IgD-negative memory B cell (primary cell): ENCODE measurements at regions not wholly inside any gene's neighbourhood (a gene's known extent, or its start where the extent isn't known, plus 50 kb on each side); places are given as distances from the start of the nearest gene placed in this dataset.
A peak's percentile ranks its signal among the peaks of the same experiment; 100 is the strongest.
"Not testable (repeated sequence)": the region's sequence is repeated elsewhere in the genome, so short reads cannot be mapped to it uniquely, and the experiment has no call there.

Experiments
- H3K27ac Mint-ChIP-seq, 3 donors: one replicate each; pipeline ENCODE4 v1.8.0; 2020 to 2022; ENCODE audit warnings: mild to moderate bottlenecking in 3 of 3, mixed read lengths in 3 of 3, moderate library complexity in 1 of 3
- H3K27me3 Mint-ChIP-seq: one replicate; pipeline ENCODE4 v1.8.0; 2021; ENCODE audit warnings: mixed read lengths
- H3K36me3 Mint-ChIP-seq: one replicate; pipeline ENCODE4 v1.8.0; 2020; ENCODE audit warnings: mild to moderate bottlenecking, mixed read lengths
- H3K4me1 Mint-ChIP-seq, 3 donors: one replicate each; pipeline ENCODE4 v1.8.0; 2020 to 2022; ENCODE audit warnings: mixed read lengths in 3 of 3, mild to moderate bottlenecking in 1 of 3
- H3K4me3 Mint-ChIP-seq, 4 donors: one replicate each; pipeline ENCODE4 v1.8.0; 2020 to 2022; ENCODE audit warnings: mild to moderate bottlenecking in 4 of 4, mixed read lengths in 4 of 4, moderate library complexity in 3 of 4
- H3K9me3 Mint-ChIP-seq, 3 donors: one replicate each; pipeline ENCODE4 v1.8.0; 2020 to 2021; ENCODE audit warnings: mixed read lengths in 3 of 3, mild to moderate bottlenecking in 1 of 3

- H3K27me3 Mint-ChIP-seq, H3K4me1 Mint-ChIP-seq, H3K27ac Mint-ChIP-seq, H3K36me3 Mint-ChIP-seq, H3K4me3 Mint-ChIP-seq: not testable (repeated sequence)
- peaks cover 6 to 13% (median 10%) of the 10 kb centered on the region in 3 donors for H3K9me3 Mint-ChIP-seq
These were observed 489.5 kb downstream of the PLPP3 start for GRCh38 chr1:56089826-56090225.

- no peaks in the 10 kb centered on the region for H3K4me1 Mint-ChIP-seq
- H3K27me3 Mint-ChIP-seq = no peaks in the 10 kb centered on the region
- H3K27ac Mint-ChIP-seq = no peak overlapping the region
- no peaks in the 10 kb centered on the region for H3K36me3 Mint-ChIP-seq
- no peak overlapping the region for H3K4me3 Mint-ChIP-seq
- H3K9me3 Mint-ChIP-seq = peaks cover 6 to 13% (median 10%) of the 10 kb centered on the region in 3 donors
These were observed 495.1 kb downstream of the PLPP3 start for GRCh38 chr1:56084246-56084645.

DNA sequence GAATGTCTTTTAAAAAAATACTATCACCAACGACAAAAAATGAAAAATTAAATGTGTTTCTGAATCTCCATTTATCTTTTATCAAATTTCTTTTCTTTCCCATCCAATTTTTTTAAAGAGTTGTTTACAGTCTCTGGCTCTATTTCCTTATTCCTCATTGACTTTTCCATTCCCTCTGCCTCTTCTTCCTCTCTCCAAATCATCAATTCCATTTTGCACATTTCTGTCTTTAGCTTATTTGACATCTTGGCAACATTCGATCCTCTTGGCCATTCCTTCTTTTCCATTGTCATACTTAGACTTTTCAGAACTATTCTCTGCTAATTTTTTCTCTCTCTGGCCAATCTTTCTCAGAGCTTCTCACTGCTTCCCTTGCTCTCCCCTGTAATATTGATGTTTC is 497.6 kb downstream of the PLPP3 start:
- no peaks in the 10 kb centered on the region for H3K27me3 Mint-ChIP-seq
- H3K36me3 Mint-ChIP-seq = no peaks in the 10 kb centered on the region
- H3K4me1 Mint-ChIP-seq = no peaks in the 10 kb centered on the region
- H3K4me3 Mint-ChIP-seq = no peak overlapping the region
- H3K27ac Mint-ChIP-seq = no peak overlapping the region
- peaks cover 0 to under 1% (median 0%) of the 10 kb centered on the region in 3 donors for H3K9me3 Mint-ChIP-seq

- H3K4me3 Mint-ChIP-seq = no peak overlapping the region
These were observed 498.2 kb downstream of the PLPP3 start for GRCh38 chr1:56081173-56081572.

DNA sequence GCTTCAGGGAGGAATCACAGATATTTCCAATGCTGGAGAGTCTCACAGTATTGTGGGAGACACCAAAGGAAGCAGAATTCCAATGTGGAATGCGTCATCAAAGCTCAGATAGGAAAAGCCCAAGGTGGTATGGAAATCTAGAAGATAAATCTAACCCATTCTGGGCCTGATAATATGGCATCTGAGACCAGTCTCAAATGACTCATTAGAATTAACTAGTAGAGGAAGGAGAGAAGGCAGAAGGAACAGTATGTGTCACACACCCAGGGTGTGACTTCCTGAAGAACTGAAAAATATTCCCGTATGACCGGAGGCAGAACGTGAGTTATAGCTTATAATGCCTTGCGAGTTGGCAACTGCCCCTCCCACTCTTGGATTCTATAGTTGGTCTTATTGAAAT is 499.2 kb downstream of the PLPP3 start:
- Mint-ChIP-seq H3K27ac (no peak overlapping the region), H3K4me1 (no peaks in the 10 kb centered on the region), H3K4me3 (no peak overlapping the region), H3K27me3 (no peaks in the 10 kb centered on the region), H3K36me3 (no peaks in the 10 kb centered on the region), H3K9me3 (peaks cover 0 to 1% (median 0%) of the 10 kb centered on the region in 3 donors)

More at GRCh38 chr1:56081173-56081572, 498.2 kb downstream of the PLPP3 start:
- no peak overlapping the region for H3K27ac Mint-ChIP-seq
- H3K27me3 Mint-ChIP-seq = no peaks in the 10 kb centered on the region
- no peaks in the 10 kb centered on the region for H3K4me1 Mint-ChIP-seq
- no peaks in the 10 kb centered on the region for H3K36me3 Mint-ChIP-seq
- peaks cover 0 to 1% (median 0%) of the 10 kb centered on the region in 3 donors for H3K9me3 Mint-ChIP-seq

DNA sequence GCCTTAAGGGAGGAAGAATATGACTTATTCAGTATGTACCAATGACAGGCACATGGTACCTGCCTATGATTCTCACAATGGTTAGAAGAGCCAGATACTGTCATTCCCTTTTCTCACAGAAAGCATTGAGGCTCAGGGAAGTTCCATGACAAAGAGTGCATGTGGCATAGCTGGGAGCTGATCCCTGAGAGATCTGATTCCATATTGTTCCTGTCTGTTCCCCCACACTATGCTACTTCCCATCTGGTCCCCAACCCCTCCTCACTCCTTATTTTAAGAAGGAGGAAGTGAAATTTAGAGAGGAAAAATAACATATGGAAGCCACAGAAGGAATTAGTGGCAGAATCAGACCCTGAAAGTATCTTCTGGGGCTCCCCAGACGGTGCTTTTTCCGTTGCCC is 500.0 kb downstream of the PLPP3 start:
- H3K27me3 Mint-ChIP-seq = no peaks in the 10 kb centered on the region
- H3K27ac Mint-ChIP-seq = no peak overlapping the region
- no peak overlapping the region for H3K4me3 Mint-ChIP-seq
- no peaks in the 10 kb centered on the region for H3K36me3 Mint-ChIP-seq
- H3K9me3 Mint-ChIP-seq = peaks cover 0 to 1% (median 0%) of the 10 kb centered on the region in 3 donors
- no peaks in the 10 kb centered on the region for H3K4me1 Mint-ChIP-seq

DNA sequence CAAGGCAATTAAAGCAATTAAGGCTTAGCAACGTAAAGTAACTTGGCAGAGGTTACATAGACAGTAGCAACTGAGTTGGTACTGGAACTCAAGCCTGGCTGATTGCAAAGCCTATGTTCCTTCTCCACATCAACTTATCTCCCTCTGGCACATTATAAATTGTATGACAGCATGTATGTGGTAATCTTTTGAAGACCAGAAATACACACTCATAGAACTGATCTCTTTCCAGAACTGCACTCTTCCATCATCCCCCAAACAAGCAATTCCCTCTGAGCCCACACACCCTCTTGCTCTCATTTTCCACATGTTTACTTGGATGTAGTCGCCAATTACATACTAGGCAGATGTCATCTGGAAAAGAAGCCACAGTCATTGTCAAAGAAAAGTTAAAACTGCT is 502.2 kb downstream of the PLPP3 start:
- no peak overlapping the region for H3K4me3 Mint-ChIP-seq
- H3K27ac Mint-ChIP-seq = no peak overlapping the region
- H3K36me3 Mint-ChIP-seq = no peaks in the 10 kb centered on the region
- peaks cover 4% of the 10 kb centered on the region for H3K27me3 Mint-ChIP-seq
- no peaks in the 10 kb centered on the region for H3K4me1 Mint-ChIP-seq
- H3K9me3 Mint-ChIP-seq = peaks cover 0 to 4% (median 1%) of the 10 kb centered on the region in 3 donors

DNA sequence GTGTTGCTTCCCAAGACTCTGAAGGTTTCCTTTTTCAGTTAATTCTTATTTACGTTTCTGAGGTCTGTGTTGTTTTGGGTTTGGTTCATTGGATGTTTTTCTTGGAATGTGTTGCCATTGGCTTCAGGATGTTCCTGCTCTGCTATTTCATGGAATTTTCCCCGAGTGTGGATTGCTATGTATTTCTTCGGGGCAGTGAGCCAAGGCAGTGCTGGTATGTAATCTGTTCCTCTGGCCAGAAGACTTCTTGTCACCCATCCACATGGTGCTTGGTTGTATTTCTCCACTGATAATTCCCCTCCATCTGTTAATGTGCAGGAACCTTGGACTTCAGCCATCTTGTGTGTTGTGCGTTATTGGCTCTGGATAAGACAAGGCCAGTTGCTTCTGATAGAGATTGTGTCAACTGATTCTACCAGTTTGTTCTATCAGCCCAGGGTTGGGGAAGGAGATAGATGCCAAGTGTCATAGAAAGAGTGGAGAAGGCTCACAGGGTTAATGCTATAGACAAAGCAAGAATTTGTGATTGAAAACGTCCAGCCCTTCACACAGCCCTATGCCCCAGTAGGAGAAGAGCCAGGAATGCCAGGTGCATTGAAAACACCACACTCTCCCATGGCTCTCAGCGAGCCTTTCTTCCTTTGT is 505.2 kb downstream of the PLPP3 start:
- peaks cover 4% of the 10 kb centered on the region for H3K27me3 Mint-ChIP-seq

GRCh38 chr1:56073614-56074006 is 505.8 kb downstream of the PLPP3 start:
- Mint-ChIP-seq H3K4me1 (no peaks in the 10 kb centered on the region), H3K36me3 (no peaks in the 10 kb centered on the region), H3K4me3 (no peak overlapping the region), H3K9me3 (peaks cover 0 to 4% (median 1%) of the 10 kb centered on the region in 3 donors), H3K27me3 (peaks cover 4% of the 10 kb centered on the region), H3K27ac (no peak overlapping the region)

More for the DNA sequence above, 505.2 kb downstream of the PLPP3 start:
- Mint-ChIP-seq H3K9me3 (peaks cover 0 to 4% (median 1%) of the 10 kb centered on the region in 3 donors), H3K4me1 (no peaks in the 10 kb centered on the region), H3K27ac (no peak overlapping the region), H3K36me3 (no peaks in the 10 kb centered on the region), H3K4me3 (no peak overlapping the region)

- H3K36me3 Mint-ChIP-seq = no peaks in the 10 kb centered on the region
- peaks cover 4% of the 10 kb centered on the region for H3K27me3 Mint-ChIP-seq
- no peak overlapping the region for H3K4me3 Mint-ChIP-seq
- H3K27ac Mint-ChIP-seq = no peak overlapping the region
- H3K9me3 Mint-ChIP-seq = peaks cover 0 to 4% (median 1%) of the 10 kb centered on the region in 3 donors
- no peaks in the 10 kb centered on the region for H3K4me1 Mint-ChIP-seq
These were observed 506.2 kb downstream of the PLPP3 start for GRCh38 chr1:56073206-56073605.

DNA sequence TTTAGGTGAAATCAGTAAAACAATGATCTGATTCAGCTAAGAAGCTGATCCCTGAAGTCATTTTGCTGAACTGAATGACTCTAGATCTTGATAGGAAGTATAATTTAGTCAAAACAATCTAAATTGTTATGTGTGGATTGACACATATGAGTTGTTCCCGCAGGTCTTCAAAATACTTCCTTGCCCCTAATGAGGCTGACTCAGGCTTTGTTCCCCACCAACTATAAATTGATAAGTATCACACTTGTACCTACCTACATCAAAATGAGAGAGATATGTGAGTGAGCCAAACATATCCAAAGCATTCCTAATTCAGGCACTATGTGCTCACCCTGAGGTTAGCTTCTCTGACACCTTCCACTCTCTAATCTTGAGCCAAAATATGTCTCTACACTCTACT is 507.1 kb downstream of the PLPP3 start:
- H3K36me3 Mint-ChIP-seq = no peaks in the 10 kb centered on the region
- H3K27ac Mint-ChIP-seq = peak overlapping the region in 1 of 3 donors; percentile 28
- H3K9me3 Mint-ChIP-seq = peaks cover 0 to 4% (median 1%) of the 10 kb centered on the region in 3 donors
- H3K27me3 Mint-ChIP-seq = peaks cover 4% of the 10 kb centered on the region
- H3K4me1 Mint-ChIP-seq = no peaks in the 10 kb centered on the region
- no peak overlapping the region for H3K4me3 Mint-ChIP-seq

DNA sequence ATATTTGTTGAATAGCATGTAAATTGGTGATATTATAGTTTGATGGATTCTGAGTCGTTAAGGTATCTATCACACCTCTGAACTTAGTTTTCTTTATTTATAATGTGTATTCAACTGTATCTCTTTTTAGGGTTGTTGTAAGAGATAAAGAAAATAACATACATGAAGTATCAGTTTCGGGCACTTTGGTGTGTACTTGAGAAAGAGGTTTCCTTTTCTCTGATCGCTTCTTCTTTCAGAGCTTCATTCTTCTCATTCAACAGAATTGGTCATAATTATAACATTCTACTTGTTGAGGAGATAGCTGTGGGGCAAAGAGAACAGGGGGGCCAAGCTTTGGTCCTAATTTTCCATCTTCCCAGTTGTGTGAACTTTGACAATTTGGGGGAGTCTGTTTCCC is 508.0 kb downstream of the PLPP3 start:
- Mint-ChIP-seq H3K9me3 (peaks cover 0 to 4% (median under 1%) of the 10 kb centered on the region in 3 donors), H3K36me3 (no peaks in the 10 kb centered on the region), H3K4me3 (no peak overlapping the region), H3K27me3 (peaks cover 4% of the 10 kb centered on the region), H3K27ac (no peak overlapping the region), H3K4me1 (no peaks in the 10 kb centered on the region)

GRCh38 chr1:56070601-56071000 is 508.8 kb downstream of the PLPP3 start:
- H3K4me3 Mint-ChIP-seq = no peak overlapping the region
- H3K9me3 Mint-ChIP-seq = peaks cover 0 to 4% (median 0%) of the 10 kb centered on the region in 3 donors
- H3K27ac Mint-ChIP-seq = no peak overlapping the region

GRCh38 chr1:56069824-56070223 is 509.5 kb downstream of the PLPP3 start:
- peaks cover 0 to 4% (median 0%) of the 10 kb centered on the region in 3 donors for H3K9me3 Mint-ChIP-seq
- H3K4me3 Mint-ChIP-seq = no peak overlapping the region
- no peaks in the 10 kb centered on the region for H3K36me3 Mint-ChIP-seq
- H3K27me3 Mint-ChIP-seq = peaks cover 4% of the 10 kb centered on the region
- no peak overlapping the region for H3K27ac Mint-ChIP-seq
- no peaks in the 10 kb centered on the region for H3K4me1 Mint-ChIP-seq

More at GRCh38 chr1:56070601-56071000, 508.8 kb downstream of the PLPP3 start:
- Mint-ChIP-seq H3K27me3 (peaks cover 4% of the 10 kb centered on the region), H3K36me3 (no peaks in the 10 kb centered on the region), H3K4me1 (no peaks in the 10 kb centered on the region)

DNA sequence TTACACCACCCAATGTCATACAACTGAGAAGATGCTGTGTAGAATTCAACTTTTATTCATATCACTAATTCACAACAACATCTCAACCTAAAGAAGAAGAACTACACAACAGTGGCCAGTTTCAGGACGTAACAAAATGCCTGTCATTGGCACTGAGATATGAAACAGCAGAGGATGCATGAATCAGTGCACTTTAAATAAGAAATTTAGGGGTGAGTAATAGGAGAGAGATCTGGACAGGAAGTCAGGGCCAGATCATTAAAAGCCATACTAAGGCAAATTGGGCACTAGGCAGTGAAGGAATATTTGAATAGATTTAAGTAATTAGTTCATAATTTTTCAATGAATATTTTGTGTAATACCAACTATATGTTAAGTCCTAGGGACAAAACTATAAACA is 510.5 kb downstream of the PLPP3 start:
- Mint-ChIP-seq H3K4me1 (no peaks in the 10 kb centered on the region), H3K9me3 (peaks cover 0 to 2% (median under 1%) of the 10 kb centered on the region in 3 donors), H3K27ac (no peak overlapping the region), H3K27me3 (peaks cover under 1% of the 10 kb centered on the region), H3K4me3 (no peak overlapping the region), H3K36me3 (no peaks in the 10 kb centered on the region)

GRCh38 chr1:56068210-56068609 is 511.2 kb downstream of the PLPP3 start:
- H3K27me3 Mint-ChIP-seq = no peaks in the 10 kb centered on the region
- no peak overlapping the region for H3K4me3 Mint-ChIP-seq
- no peak overlapping the region for H3K27ac Mint-ChIP-seq
- no peaks in the 10 kb centered on the region for H3K4me1 Mint-ChIP-seq
- H3K9me3 Mint-ChIP-seq = peaks cover 0 to 2% (median 0%) of the 10 kb centered on the region in 3 donors
- no peaks in the 10 kb centered on the region for H3K36me3 Mint-ChIP-seq
